EL (cell line): ENCODE measurements at regions not wholly inside any gene's neighbourhood (a gene's known extent, or its start where the extent isn't known, plus 50 kb on each side); places are given as distances from the start of the nearest gene placed in this dataset.
"Not testable (repeated sequence)": the region's sequence is repeated elsewhere in the genome, so short reads cannot be mapped to it uniquely, and the experiment has no call there.

Experiments used
- DNase-seq: peaks from one replicate; pipeline ENCODE4 v3.0.0-alpha.2; 2016

DNA sequence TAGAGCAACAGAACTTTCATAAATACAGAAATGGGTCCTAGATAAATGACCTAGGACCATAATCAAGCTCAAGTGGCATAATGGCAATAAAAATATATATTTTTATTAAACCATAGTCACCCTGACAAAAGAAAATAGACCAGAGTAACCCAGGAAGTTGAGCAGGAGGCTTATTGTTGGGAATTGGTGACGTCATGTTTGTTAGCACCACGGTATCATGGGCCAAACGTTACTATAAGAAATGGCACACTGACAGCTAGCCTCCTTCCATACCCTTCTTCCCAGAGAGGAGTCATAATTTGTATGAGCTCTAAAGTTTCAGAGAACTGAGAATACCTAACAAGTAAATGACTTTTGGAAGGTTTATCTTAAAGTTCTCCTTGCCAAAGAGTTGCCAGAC is 1698.2 kb downstream of the REEP3 start:
- no peak for DNase-seq

DNA sequence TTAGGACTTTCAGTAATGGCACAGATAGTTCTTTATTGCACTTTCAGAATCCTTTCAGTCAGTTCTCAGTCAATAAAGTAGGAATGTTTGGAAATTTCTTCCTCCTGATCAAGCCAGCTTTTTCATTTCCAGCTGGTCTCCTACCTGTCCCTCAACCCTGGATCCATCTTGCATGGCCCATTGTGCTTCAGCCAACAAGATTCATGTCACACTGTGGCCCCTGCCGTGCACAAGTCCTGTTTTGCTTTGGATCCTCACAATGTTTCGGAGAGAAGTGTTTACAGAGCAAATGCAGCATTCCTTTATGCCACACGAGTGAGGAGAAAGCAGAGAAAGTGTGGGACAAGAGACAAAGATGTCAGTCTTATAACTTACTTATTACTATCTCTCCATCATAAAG is 1694.7 kb upstream of the LRRTM3 start:
- DNase-seq: no peak

DNA sequence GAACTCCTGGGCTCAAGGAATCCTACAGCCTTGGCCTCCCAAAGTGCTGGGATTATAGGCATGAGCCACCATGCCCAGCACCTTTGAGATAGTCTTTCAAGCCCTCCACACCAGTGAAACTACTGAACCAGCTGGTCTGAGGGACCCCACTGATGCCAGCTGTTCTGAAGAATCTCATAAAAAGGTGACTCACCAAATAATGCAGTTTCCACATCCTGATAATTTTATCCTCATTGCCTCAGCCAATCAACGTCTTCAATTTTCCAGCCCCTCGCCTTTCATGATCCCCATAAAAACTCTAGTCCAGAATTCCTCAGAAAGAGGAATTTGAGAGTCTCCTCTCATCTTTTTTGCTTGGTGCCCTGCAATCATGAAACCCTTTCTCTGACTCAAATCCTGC is 1691.6 kb upstream of the LRRTM3 start:
- DNase-seq: no peak

DNA sequence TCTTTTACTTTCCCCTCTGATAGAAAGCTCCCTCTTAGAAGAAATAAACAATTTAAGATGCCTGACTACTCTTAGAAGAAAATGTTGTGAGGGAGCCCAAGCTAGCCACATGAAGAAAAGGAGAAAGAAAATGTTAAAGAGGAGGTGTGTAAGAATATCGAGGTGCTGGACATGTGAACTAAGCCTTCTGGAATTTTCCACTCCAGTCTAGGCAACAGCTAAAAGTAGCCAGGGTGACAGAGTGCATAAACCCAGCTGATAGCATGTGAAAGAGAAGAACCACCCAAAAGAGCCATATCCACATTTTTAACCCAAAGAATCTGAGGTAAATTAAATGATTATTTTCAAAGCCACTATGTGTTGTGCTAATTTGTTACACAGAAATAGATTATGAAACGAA is 1690.6 kb upstream of the LRRTM3 start:
- no peak for DNase-seq

DNA sequence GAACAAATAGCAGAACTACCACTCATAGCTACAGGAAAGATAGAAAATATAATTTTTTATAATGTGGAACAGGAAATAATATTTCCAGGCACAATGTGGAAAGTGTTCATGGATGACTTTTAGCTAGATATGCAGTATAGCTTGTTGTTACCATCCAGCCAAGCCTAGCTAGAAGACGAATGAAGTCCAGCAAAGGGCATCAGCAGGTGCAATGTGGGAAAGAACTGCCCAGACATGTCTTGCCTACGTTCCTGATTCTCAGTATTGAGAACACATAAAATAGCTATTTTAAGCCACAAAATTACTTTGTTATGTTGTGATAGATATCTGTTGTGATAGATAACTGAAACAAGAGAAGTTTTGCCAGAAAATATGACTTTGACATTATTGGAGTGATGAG is 1690.0 kb upstream of the LRRTM3 start:
- no peak for DNase-seq

DNA sequence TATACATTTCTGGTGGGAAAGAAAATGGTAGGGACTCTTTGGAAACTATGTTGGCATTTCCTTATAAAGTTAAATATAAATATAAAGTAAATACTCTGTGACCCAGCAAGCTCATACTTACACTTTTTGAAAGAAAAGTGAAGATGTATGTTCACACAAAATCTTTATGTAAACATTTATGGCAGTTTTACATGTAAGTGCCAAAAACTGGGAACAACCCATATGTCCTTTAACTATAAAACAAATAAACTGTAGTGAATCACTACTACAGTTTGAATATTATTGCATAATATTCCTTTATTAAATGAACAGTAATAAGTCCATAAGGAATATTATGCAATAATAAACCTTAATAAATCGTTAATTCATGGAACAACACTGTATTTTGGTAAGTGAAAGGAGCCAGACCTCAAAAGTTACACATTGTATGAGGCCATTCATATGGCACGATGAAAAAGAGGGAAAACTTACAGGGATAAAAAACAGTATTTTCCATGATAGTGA is 1660.3 kb upstream of the LRRTM3 start:
- DNase-seq: no peak

DNA sequence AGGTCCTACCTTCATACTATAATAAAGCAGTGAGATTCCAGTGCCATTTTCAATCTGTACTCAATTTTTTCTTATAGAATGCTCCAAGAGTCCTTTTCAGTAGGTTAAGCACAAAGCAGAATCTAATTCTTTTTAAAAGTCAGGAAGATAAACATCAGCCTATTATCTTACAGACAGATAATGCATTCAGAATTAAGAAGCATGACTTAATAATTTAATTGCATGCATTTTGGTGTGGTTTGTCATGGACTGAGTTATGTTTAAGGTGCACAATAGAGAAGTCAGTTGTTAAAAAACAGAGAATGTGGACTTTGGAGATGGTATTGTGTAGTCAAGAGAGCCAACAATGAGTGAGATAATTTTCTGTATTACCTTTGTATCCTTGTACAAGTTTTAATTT is 1656.3 kb upstream of the LRRTM3 start:
- not testable (repeated sequence) for DNase-seq

DNA sequence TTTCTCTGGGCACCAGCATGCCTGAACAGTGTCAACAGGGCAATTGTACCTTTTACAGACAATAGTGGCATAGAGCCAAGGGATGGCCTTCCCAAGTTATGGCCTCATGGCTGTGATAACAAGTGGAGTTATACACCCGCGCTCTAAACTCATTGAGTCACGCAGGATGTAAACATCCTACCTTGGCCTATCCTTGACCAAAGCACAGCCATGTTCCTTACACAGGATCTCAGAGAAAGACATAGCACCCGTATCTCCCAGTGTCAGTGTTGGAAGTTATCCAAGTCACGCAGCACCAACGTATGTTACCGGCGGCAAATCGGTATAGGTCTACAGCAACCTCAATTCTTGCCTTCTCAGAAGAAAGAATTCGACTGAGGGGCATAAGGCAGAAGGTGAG is 1654.9 kb upstream of the LRRTM3 start:
- DNase-seq: no peak

DNA sequence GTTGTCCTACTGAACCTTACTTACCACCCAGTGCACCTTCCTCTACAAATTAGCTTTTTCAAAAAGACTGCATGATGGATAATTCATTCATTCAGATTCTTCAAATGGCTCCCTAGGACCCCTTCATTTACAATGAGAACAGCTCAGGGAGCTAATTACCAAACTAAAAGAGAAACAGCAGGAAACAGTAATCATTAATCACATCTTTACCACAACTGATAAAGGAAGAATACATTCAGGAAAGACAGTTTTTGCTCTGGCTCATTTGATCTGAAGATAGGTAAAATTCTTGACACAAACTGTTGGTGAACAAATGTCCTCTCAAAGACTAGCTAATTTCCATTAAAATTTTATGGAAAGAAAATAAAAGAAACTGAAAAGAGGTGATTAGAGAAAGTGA is 1652.7 kb upstream of the LRRTM3 start:
- DNase-seq: no peak

DNA sequence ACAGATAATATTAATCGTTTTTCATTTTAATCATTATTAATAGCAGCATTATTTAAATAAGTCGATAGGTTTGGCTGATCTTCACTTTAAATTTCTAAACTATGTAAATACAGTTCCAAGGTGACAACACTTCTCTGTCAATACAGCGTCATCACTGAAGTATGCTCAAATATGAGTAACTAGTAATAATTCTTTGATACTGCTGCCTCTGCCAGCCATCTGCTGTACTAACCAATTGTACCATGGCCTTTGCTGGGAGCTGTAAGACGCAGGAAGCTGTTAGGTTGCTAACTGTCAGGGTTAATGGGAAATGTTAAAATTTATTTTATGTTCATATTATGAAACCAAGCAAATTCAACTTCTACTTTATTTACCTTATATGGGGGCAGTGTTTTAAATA is 1650.5 kb upstream of the LRRTM3 start:
- no peak for DNase-seq

DNA sequence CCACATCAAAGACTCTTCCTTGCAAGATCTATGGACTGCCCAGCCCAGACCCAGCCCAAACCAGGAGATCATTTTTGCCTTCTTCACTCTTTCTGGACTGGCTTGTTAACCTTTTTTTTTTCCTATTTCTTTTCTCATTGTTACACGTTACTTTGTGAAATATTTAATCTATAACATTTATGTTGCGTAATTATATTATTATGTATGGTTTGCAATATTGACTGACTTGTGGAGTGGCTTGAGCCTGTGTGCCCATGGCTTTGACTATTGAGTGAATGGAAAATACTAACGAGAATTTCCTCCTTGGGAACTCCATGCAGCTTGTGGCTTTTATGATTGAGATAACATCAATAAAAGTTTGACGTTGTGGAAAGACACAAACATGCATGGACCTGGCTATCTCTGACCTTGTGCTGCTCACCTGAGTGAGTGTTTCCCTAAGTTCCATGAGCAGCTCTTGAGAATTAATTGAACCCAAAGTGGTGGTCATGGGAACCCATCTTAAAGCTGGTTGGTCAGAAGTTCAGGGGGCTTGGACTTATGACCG is 1641.3 kb upstream of the LRRTM3 start:
- no peak for DNase-seq

DNA sequence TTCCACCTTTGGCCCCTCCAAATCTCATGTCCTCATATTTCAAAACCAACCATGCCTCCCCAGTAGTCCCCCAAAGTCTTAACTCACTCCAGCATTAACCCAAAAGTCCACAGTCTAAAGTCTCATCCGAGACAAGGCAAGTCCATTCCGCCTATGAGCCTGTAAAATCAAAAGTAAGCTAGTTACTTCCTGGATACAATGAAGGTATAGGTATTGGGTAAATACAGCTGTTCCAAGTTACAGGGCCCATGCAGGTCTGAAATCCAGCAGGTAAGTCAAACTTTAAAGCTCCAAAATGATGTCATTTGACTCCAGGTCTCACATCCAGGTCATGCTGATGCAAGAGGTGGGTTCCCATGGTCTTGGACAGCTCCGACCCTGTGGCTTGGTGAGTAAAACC is 1640.1 kb upstream of the LRRTM3 start:
- not testable (repeated sequence) for DNase-seq

DNA sequence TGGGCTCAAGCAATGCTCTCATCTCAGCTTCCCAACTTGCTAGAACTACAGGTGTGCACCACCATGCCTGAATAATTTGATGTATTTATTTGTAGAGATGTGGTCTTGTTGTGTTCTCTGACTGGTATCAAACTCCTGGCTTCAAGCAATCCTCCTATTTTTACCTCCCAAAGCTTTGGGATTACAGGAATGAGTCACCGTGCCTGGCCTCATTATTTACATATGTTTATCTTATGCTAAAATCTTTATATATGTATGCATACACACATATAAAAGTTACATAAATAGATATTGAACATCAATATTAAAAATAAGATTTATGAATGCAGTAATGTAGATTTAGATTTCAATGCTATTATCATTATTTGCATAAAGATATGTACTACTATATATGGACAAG is 1634.5 kb upstream of the LRRTM3 start:
- no peak for DNase-seq

DNA sequence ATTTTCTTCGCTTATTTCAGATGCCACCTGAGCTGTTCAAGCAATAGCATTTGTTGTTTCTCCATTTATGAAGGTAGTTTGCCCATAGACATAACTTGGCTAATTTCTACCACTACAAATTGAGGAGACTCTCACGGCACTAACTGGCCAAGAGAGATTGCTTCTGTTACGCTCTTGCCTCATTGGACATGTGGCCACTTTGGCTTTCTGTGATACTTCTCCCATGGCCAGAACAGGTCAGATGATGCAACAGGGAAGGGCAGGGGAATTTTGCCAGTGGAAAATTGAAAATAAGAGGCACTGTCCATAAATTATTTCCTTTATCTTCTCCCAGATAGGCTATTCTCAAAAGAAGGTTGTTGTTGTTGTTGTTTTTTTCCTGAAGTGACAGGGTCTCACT is 1633.3 kb upstream of the LRRTM3 start:
- no peak for DNase-seq

DNA sequence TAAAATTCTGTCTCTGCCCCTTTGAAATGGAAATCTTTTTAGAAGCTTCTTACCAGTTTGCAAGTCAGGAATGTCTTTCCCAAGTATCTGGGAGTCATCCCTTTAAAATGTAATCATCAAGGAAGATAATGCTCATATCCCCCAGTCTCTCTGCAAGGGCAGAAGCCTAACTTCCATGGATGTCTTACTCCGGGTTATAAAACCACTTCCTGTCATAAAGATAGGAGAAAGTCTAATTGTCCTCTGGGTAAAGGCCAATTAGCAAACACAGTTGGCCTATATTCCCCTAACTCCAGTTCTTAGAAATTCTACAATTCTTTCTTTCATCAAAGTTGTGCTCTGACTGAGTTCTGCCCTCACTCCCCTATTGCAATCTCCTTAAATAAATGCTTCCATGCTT is 1631.5 kb upstream of the LRRTM3 start:
- no peak for DNase-seq

DNA sequence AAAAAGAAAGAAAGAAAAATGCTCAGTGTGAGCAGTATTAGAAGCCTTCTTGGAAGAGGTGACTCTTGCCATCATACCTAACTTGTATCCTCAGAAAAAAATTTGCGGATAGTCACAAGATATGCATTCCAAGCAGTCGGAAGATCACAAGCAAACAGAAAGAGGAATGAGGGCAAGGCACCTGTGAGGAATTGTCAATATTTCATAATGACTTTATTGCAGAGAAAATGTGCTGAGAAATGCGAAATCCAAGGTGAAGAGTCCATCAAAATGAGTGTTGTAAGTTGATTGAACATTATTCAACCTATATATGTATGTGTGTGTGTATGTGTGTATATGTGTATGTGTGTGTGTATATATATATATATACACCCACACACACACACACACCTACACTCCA is 1624.7 kb upstream of the LRRTM3 start:
- DNase-seq: no peak

DNA sequence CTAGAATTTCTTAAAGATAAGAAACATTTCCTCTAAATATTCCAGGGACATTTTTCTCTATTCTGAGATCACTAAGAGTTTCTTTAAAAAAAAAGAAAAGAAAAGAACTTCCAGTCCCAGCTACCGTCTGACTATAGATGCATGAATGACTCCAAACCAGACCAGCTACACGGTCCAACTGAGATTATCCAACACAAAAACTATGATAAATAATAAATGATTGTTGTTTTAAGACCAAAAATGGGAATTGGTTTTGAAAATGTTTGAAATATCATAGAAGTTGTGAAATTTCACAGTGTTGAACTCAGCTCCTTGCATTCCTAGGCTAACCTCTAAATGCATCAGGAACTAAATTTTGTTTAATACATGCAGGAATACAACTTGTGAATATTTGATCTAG is 1619.6 kb upstream of the LRRTM3 start:
- no peak for DNase-seq

DNA sequence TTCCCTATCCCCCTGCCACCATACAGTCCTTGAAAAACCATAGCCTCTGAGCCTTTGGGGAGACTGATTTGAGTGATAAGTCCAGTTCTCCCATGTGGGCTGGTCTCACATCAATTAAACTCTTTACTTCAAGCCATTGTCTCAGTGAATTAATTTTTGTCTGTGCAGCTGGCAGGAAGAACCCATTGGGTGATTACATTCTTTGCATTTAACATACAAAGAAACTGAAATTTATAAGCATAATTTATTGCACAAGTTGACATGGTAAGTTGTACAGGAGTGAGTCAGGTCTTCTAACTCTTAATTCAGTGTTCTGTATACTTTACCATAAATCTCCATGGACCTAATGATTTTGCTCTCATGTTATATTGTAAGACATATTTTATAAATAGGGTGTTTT is 1613.0 kb upstream of the LRRTM3 start:
- no peak for DNase-seq

DNA sequence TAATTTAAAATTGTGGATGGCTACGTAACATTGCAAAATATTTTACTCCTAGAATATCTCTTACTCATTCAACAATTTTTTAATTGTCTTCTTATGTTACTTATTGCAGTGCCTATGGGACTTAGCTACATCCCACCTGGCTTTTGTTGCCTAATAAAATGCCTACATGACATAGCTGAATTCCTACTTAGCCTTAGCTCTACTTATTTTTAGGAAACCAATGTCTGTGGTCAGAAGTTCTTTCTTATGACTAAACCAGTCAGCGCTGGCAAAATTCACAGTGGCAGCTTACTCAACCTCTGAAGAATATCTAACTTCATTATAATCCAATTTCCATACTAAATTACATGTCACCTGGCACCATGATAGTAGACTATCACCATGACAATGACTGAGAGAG is 1612.4 kb upstream of the LRRTM3 start:
- no peak for DNase-seq

DNA sequence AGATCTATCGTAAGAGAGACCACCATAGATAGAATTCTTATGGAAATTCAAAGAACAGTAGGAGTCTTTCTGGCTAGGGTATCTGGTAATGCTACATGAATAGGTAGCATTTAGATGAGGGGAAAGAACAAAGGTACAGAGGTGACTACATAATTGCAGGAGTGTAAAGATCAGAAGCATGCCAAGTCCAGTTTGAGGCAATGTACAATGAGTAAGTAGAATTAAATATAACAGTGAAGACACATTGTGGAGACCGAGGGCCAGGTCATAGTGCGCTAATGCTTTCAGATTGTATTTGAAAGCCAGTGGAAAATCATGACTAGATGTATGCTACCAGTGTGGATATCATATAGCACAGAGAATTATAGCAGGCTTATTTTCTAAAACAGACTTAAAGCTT is 1611.6 kb upstream of the LRRTM3 start:
- DNase-seq: no peak

DNA sequence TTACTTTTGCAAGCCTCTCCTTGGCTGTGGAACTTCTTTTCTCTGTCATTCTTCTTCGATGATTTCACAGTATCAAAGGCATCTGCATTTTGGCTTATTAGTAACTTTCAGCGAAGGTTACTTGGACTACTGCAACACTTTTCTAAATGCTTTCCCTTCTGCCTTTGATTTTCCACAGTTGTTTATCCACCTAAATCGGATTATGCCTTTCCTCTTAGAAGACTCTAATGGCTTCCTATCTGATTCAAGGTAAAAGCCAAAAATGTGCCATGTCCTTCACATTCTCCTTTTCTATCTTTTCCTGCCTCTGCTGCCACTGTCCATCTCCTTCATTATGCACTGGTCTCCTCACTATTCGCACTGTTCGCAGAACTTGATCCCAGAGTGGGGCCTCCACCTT is 1606.3 kb upstream of the LRRTM3 start:
- no peak for DNase-seq

DNA sequence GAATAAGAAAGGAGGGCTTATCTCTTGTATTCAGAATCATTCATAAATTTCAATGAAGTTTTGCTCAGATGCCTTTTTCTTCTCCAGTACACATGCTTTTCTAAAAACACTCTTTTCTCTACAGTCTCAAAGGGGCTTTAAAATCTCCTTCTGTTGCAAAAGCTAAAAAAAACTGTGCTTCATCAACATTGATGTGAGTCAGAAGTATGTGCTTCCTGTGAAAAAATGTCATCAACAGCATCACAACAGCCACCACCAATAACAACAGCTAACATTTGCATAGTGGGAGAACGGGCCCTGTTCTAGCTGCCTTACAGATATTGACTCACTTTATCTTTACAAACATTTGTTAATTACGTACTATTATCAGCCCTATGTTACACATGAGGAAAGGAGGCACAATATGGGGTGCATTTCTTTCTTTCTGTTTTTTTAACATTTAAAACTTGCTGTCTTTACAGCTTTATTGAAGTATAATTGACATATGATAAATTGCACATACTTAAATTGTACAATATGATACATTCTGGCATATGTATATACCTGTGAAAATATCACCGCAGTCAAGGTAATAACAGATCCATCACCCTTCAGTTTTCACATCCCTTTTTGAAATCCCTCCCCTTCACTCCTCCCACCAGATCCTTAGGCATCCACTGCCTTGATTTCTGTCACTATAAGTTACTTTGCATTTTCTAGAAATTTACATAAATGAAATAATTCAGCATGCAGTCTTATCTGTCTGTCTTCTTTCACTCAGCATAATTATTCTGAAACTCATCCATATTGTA is 1605.4 kb upstream of the LRRTM3 start:
- DNase-seq: no peak

DNA sequence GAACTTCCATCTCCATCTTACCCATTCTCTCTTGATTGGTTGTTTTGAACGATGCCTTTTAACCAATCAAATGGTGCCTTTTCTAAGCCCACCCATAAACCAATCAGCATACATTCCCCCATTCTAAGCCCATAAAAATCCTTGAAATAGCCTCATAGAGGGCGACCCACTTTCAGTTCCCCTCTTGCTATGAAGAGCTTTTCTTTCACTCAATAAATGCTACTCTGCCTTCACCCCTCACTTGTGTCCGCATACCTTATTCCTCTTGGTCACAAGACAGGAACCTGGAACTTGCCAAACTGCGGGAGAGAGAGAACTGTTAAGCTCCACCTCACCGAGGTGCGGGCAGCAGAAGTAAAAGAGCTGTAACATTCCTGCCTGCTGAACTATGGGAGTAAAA is 1602.0 kb upstream of the LRRTM3 start:
- no peak for DNase-seq

DNA sequence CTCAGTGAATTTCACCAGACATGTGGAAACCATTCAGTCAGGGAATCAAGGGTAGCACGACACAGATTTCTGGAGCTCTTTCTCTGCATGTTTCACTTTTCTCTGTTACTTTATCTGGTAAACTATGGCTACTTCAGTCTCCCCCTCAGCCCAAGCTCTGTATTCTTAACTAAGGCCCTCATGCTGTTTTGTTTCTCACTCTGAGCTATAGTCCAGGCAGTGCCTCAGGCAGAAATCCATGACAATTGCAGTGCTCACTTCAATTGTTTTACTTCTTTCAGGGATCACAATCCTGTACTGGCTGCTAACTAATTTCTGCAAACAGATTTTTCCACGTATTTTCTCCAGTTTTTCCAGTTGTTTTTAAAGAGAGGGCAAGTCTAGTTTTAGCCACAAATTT is 1599.9 kb upstream of the LRRTM3 start:
- no peak for DNase-seq

DNA sequence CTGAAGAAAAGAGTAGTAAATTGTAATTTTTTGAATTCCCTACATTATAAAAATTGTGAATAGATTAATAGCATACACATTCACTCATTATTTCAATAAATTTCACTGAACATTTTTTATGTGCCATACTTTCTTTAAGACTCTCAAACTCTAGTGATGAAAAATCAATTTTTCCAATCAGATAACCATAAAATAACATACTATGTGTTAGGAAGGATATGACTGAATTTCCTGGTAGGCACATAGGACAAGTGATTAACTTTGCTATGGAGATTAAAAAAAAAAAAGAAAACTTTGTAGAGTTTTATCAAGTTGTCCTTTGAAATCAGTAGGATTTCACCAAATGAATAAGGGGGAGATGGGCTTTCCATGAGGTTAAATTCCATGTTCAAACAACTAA is 1597.3 kb upstream of the LRRTM3 start:
- no peak for DNase-seq
